ENCODE measurements at regions not wholly inside any gene's neighbourhood (a gene's known extent, or its start where the extent isn't known, plus 50 kb on each side); places are given as distances from the start of the nearest gene placed in this dataset.
"Not testable (repeated sequence)": the region's sequence is repeated elsewhere in the genome, so short reads cannot be mapped to it uniquely, and the experiment has no call there.

- DNase-seq: no peak
Measured at GRCh38 chr4:3365326-3365725, 72.5 kb downstream of the RGS12 start.

GRCh38 chr4:3365871-3366842 lies 73.3 kb downstream of the RGS12 start:
- DNase-seq: no peak

- DNase-seq: no peak
Measured at GRCh38 chr4:3366893-3367775, 74.3 kb downstream of the RGS12 start.

DNA sequence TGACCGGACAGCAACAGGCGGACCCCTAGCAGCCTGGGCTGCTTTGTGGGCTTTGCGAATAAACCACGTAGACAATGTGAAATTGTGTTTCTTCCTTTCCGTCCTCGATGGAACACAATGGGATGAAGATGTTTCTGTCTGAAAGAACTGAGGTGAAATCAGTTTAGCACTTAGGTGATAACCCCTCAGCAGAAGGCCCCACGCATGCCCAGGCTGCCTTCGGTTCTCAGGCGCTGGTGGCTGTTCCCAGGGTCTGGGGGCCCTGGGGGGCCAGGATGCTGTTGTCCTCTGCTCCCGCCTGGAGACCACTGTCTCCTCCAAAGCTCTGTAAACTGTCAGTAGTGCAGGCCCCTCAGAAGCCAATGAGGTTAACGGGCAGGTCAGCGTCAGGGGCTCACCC lies 73.9 kb upstream of the HGFAC start:
- no peak for DNase-seq

- no peak for DNase-seq
Measured at GRCh38 chr4:3368334-3368733, 73.4 kb upstream of the HGFAC start.

DNA sequence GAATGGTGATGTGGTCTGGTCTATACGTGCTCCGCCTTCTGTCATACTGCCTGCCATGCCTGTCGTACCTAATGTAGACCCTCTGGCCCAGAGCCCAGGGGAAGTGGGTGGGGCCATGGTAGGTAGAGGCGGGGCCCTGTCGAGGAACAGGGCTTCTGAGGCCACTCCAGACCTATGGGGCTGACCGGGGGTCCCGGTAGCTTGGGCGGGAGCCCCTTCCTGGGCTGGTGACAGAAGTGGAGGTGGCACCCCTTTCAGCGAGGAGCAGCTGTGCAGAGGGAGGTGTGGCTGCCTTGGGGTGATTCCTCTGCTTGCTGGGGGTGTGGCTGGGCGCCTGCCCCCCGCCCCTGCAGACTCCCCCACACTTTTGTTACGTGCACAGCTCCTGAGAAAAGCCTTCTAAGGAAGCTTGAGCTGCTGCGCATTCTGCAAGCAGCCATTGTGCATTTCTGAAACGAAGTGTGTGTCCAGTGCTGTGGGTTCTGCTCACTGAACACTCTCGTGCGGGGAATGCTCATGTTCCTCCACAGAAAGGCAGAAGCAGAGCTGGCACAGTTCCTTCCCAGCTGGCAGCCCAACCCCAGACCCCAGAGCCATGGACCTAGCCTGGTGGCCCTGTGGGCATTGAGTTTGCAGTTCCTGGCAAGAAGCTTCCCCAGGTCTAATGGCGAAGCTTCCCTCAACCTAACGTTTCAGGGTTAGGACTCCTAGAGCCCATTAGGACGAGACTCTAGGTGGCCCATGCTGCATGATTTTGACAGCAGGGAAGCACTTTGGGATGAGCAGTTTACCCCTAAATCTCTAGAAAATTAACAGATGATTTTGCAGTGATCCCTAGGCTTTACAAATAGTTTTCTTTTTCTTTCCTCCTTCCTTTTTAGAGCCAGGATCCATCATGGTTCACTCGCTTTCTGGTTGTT lies 72.7 kb upstream of the HGFAC start:
- peak in 1 of 3 experiments; percentile 16 for DNase-seq

GRCh38 chr4:3369781-3370674 lies 71.7 kb upstream of the HGFAC start:
- peak in 2 of 3 experiments; percentile 15 to 65 for DNase-seq

DNA sequence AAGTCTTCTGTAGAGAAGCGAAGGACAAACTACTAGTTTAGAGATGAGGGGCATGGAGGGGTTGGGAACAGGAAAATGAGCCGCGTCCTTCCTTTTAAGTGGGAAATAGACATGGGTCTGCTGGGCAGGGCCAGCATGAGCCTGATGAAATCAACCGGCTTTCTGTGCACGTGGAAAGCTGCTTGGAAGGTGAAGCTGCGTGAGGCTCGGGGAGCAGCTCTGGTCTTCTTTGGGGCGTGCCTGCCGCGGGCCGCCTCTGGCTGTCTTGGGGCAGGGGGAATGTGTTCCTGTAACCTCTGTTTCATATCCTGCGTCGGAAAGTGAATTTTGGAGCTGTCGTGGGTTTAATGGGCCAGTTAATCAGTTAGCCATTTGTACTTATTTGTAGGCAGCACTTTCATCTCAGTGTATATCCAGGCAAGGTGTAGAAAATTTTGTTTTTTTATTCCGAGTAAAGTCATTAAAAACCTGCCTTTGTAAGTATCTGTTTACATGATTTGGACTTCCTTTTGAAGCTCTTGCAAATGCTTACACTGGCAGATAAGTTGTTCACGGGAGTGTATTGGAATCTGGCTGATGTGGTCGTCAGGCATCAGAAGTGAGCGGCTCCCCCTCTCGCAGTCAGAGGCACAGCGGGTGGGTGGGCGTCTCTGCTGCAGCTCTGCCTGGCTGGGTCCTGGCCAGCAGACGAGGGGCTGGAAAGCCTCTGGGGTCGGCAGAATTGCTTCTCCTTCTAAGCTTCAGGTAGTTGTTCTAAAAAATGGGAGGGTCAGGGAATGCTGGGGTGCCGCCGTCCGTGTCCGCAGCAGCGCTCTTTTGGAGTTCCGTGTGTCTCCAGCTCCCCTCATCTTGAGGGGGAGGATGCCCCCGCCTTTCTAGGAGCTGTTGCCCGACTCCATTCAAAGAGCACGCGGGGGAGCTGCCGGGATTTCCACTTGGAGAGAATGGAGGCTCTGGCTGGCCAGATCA lies 70.5 kb upstream of the HGFAC start:
- no peak for DNase-seq

- DNase-seq: no peak
Measured at GRCh38 chr4:3372264-3372932, 69.4 kb upstream of the HGFAC start.

DNA sequence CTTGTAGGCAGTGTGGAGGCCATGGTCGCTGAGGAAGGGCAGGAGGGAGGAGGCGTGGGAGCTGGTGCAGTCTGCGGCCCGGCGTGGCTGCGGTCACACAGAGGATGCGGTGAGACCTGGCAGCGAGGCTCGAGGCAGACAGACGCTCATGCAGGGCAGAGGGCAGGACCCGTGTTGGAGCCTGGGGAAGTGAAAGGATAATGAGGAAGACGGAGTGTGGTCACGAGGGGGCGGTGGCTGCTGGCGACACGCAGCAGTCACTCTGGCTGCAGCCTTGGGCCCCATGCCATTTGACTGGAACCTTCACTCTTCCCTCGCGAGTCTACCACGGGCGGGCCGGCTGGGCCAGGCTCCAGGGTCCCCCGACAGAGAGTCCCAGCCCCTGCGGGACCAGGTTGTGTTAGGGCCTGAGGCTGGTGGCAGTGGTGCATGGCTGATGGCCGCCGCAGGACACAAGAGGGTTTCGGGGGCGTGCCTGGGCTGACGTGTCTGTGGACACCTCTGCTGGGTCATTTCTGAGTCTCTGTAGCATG lies 68.8 kb upstream of the HGFAC start:
- DNase-seq: no peak

DNA sequence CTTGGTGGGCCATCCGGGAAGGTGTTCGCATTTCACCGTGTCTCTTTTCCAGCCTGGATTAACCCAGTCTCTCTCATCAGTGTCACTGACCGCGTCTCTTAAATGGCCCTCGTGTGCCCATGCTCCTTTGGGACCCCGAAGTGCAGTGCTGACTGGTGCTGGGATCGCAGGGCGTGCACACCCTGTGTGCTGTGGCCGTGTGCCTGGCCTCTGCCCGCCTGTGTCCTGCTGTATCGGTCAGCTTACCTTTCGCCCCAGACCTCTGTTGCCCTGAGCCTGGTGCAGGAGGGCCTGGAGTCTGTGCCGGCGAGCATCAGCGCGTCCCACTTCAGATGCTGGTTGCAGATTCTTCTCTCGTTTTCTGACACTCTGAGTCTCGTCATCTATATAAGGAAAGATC lies 68.3 kb upstream of the HGFAC start:
- DNase-seq: no peak

DNA sequence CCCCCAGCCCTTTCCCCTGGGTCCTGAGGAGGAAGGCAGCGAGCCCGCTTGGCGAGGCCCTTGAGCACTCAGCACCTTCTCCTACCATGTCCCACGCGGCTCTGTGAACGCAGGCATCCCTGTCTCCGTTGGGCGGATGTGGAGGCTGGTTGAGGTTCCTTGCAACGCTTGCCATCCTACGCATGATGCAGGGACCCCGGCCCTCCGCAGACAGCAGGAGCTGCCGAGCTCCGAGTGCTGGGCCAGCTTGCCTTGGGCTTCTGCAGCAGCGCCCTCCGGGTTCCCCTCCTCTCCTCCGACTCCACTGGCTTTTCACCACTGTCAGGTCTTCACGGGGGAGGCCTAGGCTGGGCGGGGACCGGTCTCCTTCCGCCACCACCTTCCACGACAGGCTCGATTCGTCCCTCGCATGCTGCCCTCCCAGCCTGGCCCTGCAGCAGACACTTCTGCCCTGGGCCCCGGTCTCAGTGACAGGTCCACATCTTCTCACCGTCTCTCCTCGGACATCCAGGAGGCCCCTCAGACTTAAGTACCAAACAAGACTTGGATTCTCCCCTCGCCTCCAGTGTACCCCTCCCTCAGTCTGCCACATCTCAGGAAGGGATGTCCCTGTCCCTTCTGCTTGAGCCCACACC lies 67.6 kb upstream of the HGFAC start:
- DNase-seq: no peak

DNA sequence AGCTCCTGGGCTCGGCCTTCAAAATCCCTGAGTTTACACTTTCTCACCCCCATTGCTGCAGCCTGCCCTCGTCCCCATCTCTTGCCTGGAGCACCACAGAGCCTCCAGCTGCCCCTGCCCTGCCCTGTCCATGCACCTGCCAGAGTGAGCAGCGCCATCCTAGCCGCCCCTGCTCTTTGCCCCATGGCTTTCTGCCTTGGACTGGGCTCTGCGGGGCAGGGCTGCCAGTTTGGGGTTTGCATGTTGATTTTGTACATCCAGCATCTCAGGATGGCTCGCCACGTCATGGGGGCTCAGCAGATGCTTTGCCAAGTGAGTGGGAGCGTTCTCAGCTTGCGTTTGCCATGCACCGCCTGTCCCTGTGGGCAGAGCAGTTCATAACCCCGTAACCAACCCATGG lies 67.1 kb upstream of the HGFAC start:
- DNase-seq: no peak

- DNase-seq: peak in 1 of 3 experiments; percentile 48
Measured at GRCh38 chr4:3375688-3376087, 66.1 kb upstream of the HGFAC start.

GRCh38 chr4:3376266-3376665 lies 65.5 kb upstream of the HGFAC start:
- no peak for DNase-seq

GRCh38 chr4:3377557-3377956 lies 64.2 kb upstream of the HGFAC start:
- no peak for DNase-seq

GRCh38 chr4:3380336-3380735 lies 61.4 kb upstream of the HGFAC start:
- DNase-seq: not testable (repeated sequence)

DNA sequence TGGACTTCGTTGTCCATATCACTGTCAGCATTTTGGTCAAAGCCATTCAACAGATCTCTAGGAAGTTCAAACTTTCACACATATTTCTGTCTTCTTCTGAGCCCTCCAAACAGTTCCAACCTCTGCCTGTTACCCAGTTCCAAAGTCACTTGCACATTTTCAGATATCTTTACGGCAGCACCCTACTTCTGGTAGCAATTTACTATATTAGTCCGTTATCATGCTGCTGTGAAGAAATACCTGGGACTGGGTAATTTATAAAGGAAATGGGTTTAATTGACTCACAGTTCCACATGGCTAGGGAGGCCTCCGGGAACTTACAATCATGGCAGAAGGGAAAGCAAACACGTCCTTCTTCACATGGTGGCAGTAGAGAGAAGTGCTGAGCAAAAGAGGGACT lies 60.6 kb upstream of the HGFAC start:
- not testable (repeated sequence) for DNase-seq

DNA sequence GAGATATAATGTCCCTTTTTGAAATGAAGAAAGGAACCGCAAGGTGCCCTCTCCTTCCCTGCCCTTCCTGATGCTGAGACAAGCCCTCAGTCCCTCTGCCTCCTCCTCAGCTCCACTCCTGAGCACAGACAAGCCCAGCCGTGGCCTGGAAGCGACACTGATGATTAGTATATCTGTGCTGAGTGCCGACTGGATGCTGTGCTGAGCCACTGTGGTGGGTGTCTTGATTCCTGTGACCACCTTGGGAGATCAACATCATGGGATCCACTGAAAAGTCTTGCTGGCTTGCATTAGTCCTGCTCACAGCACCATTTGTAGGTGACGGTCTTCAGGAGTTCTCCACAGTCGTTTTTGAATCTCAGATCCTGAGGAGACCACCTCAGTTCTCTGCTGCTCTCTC lies 59.5 kb upstream of the HGFAC start:
- no peak for DNase-seq

Measured in NCI-H1417 (cell line).